ENCODE measurements at regions not wholly inside any gene's neighbourhood (a gene's known extent, or its start where the extent isn't known, plus 50 kb on each side); places are given as distances from the start of the nearest gene placed in this dataset.
A peak's percentile ranks its signal among the peaks of the same experiment; 100 is the strongest.

DNA sequence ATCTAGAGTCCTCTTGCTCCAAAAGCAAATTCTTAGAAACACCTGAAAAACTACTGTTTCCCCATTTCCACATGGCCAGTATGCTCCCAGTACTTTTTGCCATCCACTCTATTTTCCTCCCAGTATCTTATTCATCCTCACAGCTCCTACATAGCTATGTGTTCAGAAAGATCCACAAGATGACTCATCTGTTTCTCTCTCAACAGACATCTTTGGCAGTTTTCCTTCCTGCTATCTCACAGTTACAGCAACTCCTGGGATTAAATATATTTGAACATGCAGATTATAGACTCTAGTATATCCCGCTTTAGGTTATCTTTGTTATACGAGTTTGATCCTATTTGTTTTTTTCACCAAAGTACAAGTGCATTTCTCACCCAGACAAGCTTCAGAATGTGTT is 675.6 kb upstream of the POT1 start:
- in situ Hi-C loops (cut with MboI) = no loop called here
- no TSS peak for BruUV-seq (replicated peaks)
- Histone ChIP-seq H3K9me3 (replicated peaks; ENCODE audit: control insufficient read depth, insufficient read depth, low read depth, low read length) (no peaks in the 10 kb centered on the region), H3K27ac (ENCODE audit: extremely low read depth, low read depth, low read length) (peak overlapping the region; percentile 51; the same call in 2 of the 3 replicates), H3K9ac (ENCODE audit: insufficient read depth in 1 of 2, low read depth in 2 of 2, low read length in 2 of 2) (no peak overlapping the region), H4K20me1 (replicated peaks; ENCODE audit: control insufficient read depth, insufficient read depth, low read length) (no peaks in the 10 kb centered on the region), H3K9me1 (ENCODE audit: control insufficient read depth, insufficient read depth, low read length) (no peaks in the 10 kb centered on the region), H3K27me3 (ENCODE audit: control insufficient read depth in 2 of 2, insufficient read depth in 2 of 2, low read length in 2 of 2) (no peaks in the 10 kb centered on the region), H3K36me3 (ENCODE audit: control insufficient read depth, insufficient read depth, low read length) (no peaks in the 10 kb centered on the region), H3K4me3 (no peak overlapping the region), H2AFZ (ENCODE audit: low read depth, low read length) (no peak overlapping the region), H3K4me2 (ENCODE audit: insufficient read depth, low read length) (no peak overlapping the region), H3K79me2 (ENCODE audit: control insufficient read depth, insufficient read depth, low read length) (no peaks in the 10 kb centered on the region), H3K4me1 (replicated peaks in 1 of 2; ENCODE audit: control insufficient read depth in 2 of 2, insufficient read depth in 2 of 2, low read length in 2 of 2) (no peaks in the 10 kb centered on the region)
- intact Hi-C loops (cut with micrococcal nuclease) = no loop called here
- DNase-seq (ENCODE audit: extremely low read depth in 1 of 4, low spot score in 3 of 4) (peak; percentile 19 to 58 (median 24)), FAIRE-seq (no peak), ATAC-seq (peak; percentile 78)
- 0% methylated on average over 2 of the region's 2 CpGs for WGBS (ENCODE audit: insufficient coverage, low coverage, missing lambda C conversion rate)
- POLR2A ChIA-PET = no interaction called here
- CTCF ChIA-PET (ENCODE audit: low intra/inter-chr PET ratio) = no interaction called here
- TF ChIP-seq CBFA2T2 (conservative IDR thresholded peaks at IDR 0.05) = peak; percentile 53
- TF ChIP-seq, protein P1, sequence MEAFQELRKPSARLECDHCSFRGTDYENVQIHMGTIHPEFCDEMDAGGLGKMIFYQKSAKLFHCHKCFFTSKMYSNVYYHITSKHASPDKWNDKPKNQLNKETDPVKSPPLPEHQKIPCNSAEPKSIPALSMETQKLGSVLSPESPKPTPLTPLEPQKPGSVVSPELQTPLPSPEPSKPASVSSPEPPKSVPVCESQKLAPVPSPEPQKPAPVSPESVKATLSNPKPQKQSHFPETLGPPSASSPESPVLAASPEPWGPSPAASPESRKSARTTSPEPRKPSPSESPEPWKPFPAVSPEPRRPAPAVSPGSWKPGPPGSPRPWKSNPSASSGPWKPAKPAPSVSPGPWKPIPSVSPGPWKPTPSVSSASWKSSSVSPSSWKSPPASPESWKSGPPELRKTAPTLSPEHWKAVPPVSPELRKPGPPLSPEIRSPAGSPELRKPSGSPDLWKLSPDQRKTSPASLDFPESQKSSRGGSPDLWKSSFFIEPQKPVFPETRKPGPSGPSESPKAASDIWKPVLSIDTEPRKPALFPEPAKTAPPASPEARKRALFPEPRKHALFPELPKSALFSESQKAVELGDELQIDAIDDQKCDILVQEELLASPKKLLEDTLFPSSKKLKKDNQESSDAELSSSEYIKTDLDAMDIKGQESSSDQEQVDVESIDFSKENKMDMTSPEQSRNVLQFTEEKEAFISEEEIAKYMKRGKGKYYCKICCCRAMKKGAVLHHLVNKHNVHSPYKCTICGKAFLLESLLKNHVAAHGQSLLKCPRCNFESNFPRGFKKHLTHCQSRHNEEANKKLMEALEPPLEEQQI (IDR thresholded peaks at IDR 0.05) = 0 out of 2 replicates have a peak, but pooled peaks have one; percentile 27
- TF ChIP-seq ZNF316 (IDR thresholded peaks at IDR 0.05) = peak; percentile 75
- peak in 1 of 2 experiments; percentile 37; a peak in 2 of 4 replicates for TF ChIP-seq KDM1A (IDR thresholded peaks at IDR 0.05)
- TF ChIP-seq SMARCE1 (IDR thresholded peaks at IDR 0.05) = peak; percentile 59
- TF ChIP-seq NCOR1 (IDR thresholded peaks at IDR 0.05) = peak; percentile 43; the same call in 1 of the 2 replicates
- peak; percentile 54; the same call in 1 of the 2 replicates for TF ChIP-seq C11orf30 (IDR thresholded peaks at IDR 0.05; ENCODE audit: low read depth)
- 0 out of 2 replicates have a peak, but pooled peaks have one; percentile 31 for TF ChIP-seq MAFF (IDR thresholded peaks at IDR 0.05; ENCODE audit: low read length)
- TF ChIP-seq MTA2 (IDR thresholded peaks at IDR 0.05; ENCODE audit: low read depth) = 0 out of 2 replicates have a peak, but pooled peaks have one; percentile 23
- TF ChIP-seq JUND (IDR thresholded peaks at IDR 0.05; ENCODE audit: borderline replicate concordance, low read depth, low read length) = peak; percentile 69; the same call in 1 of the 2 replicates
- TF ChIP-seq JUND (tag; IDR thresholded peaks at IDR 0.05; ENCODE audit: borderline replicate concordance, low read depth, low read length) = peak; percentile 76; the same call in 2 of the 3 replicates
- no peak for TF ChIP-seq TCF7L2 (IDR thresholded peaks at IDR 0.05; ENCODE audit: low read depth, low read length)
- no peak for TF ChIP-seq TEAD2 (tag; IDR thresholded peaks at IDR 0.05)
- TF ChIP-seq HDAC1 (IDR thresholded peaks at IDR 0.05) = no peak
- 0 out of 2 replicates have a peak, but pooled peaks have one; percentile 23 for TF ChIP-seq CTBP1 (IDR thresholded peaks at IDR 0.05; ENCODE audit: borderline replicate concordance)
- TF ChIP-seq CC2D1A (IDR thresholded peaks at IDR 0.05) = 0 out of 2 replicates have a peak, but pooled peaks have one; percentile 29
- peak; percentile 75 for TF ChIP-seq MAFG (tag; conservative IDR thresholded peaks at IDR 0.05)
- TF ChIP-seq GTF2F1 (IDR thresholded peaks at IDR 0.05; ENCODE audit: low read depth, low read length) = no peak
- no peak for TF ChIP-seq POLR2A (conservative IDR thresholded peaks at IDR 0.05)
- TF ChIP-seq COPS2 (conservative IDR thresholded peaks at IDR 0.05) = no peak
- no peak for TF ChIP-seq ZNF143 (CRISPR knock-in tag; IDR thresholded peaks at IDR 0.05)
- no peak for TF ChIP-seq CBX1 (IDR thresholded peaks at IDR 0.05; ENCODE audit: low read depth)
- TF ChIP-seq PRPF4 (IDR thresholded peaks at IDR 0.05; ENCODE audit: insufficient read depth, low read depth, low read length, poor library complexity, severe bottlenecking) = no peak
- no peak for TF ChIP-seq ZBTB8A (IDR thresholded peaks at IDR 0.05; ENCODE audit: partially characterized antibody)
- peak; percentile 30; the same call in 1 of the 2 replicates for TF ChIP-seq MAFK (IDR thresholded peaks at IDR 0.05; ENCODE audit: low read length)
- peak; percentile 31; the same call in 1 of the 2 replicates for TF ChIP-seq STAT5A (IDR thresholded peaks at IDR 0.05; ENCODE audit: borderline replicate concordance, low read length)
